Body of pancreas (tissue), 4 donors: ENCODE measurements at regions not wholly inside any gene's neighbourhood (a gene's known extent, or its start where the extent isn't known, plus 50 kb on each side); places are given as distances from the start of the nearest gene placed in this dataset.

ENCODE experiments used
- CTCF ChIP-seq, 7 experiments: fragments of 450-650 bp in 4 of 7; fragments of 200-600 bp in 3 of 7; sonication (generic) in 3 of 7; IDR thresholded peaks; one replicate each; pipeline ENCODE4 v1.5.1; 2016 to 2019; ENCODE audit warnings: antibody characterized with exemption in 7 of 7
- POLR2A ChIP-seq, 3 donors: fragments of 450-650 bp; IDR thresholded peaks; one replicate each; pipeline ENCODE4 v1.6.1; 2016; ENCODE audit warnings: antibody characterized with exemption in 3 of 3, mild to moderate bottlenecking in 2 of 3

GRCh38 chr16:72243621-72244020 lies 71.7 kb upstream of the PMFBP1 start:
- no peak for TF ChIP-seq CTCF (IDR thresholded peaks at IDR 0.05)
- TF ChIP-seq POLR2A (IDR thresholded peaks at IDR 0.05) = no peak
